Common myeloid progenitor, CD34-positive (primary cell): ENCODE measurements at regions not wholly inside any gene's neighbourhood (a gene's known extent, or its start where the extent isn't known, plus 50 kb on each side); places are given as distances from the start of the nearest gene placed in this dataset.

Experiments used
- CTCF ChIA-PET: fragments of 350-600 bp; sonication (Branson Sonifier 250); formaldehyde crosslinking; loops from one replicate; lab custom pipeline; 2021; ENCODE audit warnings: antibody characterized with exemption; lab: Charles Lee
- POLR2A ChIA-PET: fragments of 350-600 bp; sonication (Branson Sonifier 250); formaldehyde crosslinking; loops from one replicate; lab custom pipeline; 2021; ENCODE audit warnings: antibody characterized with exemption; lab: Charles Lee
- DNase-seq, 3 donors: peaks; one replicate each; pipeline versions ENCODE4 v3.0.0 to v3.0.0-alpha.2; 2013
- H3K27ac ChIP-seq, 2 experiments: 1 replicate in 1 of 2; 2 replicates in 1 of 2; pipeline ENCODE4 v1.7.0; 2013; ENCODE audit warnings: inconsistent platforms in 2 of 2, low read length in 2 of 2, mild to moderate bottlenecking in 2 of 2, low read depth in 1 of 2, moderate library complexity in 1 of 2; ENCODE audit not compliant: severe bottlenecking in 2 of 2, insufficient read depth in 1 of 2, poor library complexity in 1 of 2
- H3K27me3 ChIP-seq, 5 experiments: replicated peaks in 2 of 5; 1 replicate in 3 of 5; 2 replicates in 2 of 5; pipeline versions ENCODE4 v1.6.1 to v1.7.0; 2013; ENCODE audit warnings: low read length in 4 of 5, mild to moderate bottlenecking in 2 of 5, moderate library complexity in 2 of 5, inconsistent platforms in 1 of 5; ENCODE audit not compliant: insufficient read depth in 5 of 5, control insufficient read depth in 4 of 5
- H3K36me3 ChIP-seq, 4 experiments: 1 replicate in 2 of 4; 2 replicates in 2 of 4; pipeline versions ENCODE4 v1.6.1 to v1.7.0; 2013; ENCODE audit warnings: low read length in 3 of 4, control low read depth in 1 of 4, mild to moderate bottlenecking in 1 of 4; ENCODE audit not compliant: control insufficient read depth in 4 of 4, insufficient read depth in 4 of 4
- H3K4me1 ChIP-seq, 4 experiments: 1 replicate in 3 of 4; 2 replicates in 1 of 4; pipeline versions ENCODE4 v1.6.1 to v1.7.1; 2013; ENCODE audit warnings: low read length in 3 of 4, mild to moderate bottlenecking in 3 of 4, control low read depth in 1 of 4, inconsistent platforms in 1 of 4, moderate library complexity in 1 of 4; ENCODE audit not compliant: control insufficient read depth in 4 of 4, insufficient read depth in 4 of 4; ENCODE audit errors: control extremely low read depth in 1 of 4
- H3K4me3 ChIP-seq, 7 experiments: 1 replicate in 4 of 7; 2 replicates in 3 of 7; pipeline versions ENCODE4 v1.5.1 to v1.7.0; 2013; ENCODE audit warnings: mild to moderate bottlenecking in 7 of 7, low read length in 6 of 7, moderate library complexity in 6 of 7, inconsistent platforms in 2 of 7, low read depth in 2 of 7, control low read depth in 1 of 7; ENCODE audit not compliant: insufficient read depth in 4 of 7, control insufficient read depth in 1 of 7; ENCODE audit errors: extremely low read depth in 1 of 7
- H3K9me3 ChIP-seq, 5 experiments: 1 replicate in 4 of 5; 2 replicates in 1 of 5; pipeline versions ENCODE4 v1.6.1 to v1.7.1; 2013; ENCODE audit warnings: low read length in 4 of 5, mild to moderate bottlenecking in 2 of 5, inconsistent platforms in 1 of 5, low read depth in 1 of 5, moderate library complexity in 1 of 5; ENCODE audit not compliant: control insufficient read depth in 4 of 5, insufficient read depth in 2 of 5; ENCODE audit errors: control extremely low read depth in 1 of 5
- WGBS: methylation state at CpG from one replicate; pipeline ENCODE4 v1.1.5; 2013; ENCODE audit not compliant: insufficient coverage; 5-methylcytosine and 5-hydroxymethylcytosine counted together

DNA sequence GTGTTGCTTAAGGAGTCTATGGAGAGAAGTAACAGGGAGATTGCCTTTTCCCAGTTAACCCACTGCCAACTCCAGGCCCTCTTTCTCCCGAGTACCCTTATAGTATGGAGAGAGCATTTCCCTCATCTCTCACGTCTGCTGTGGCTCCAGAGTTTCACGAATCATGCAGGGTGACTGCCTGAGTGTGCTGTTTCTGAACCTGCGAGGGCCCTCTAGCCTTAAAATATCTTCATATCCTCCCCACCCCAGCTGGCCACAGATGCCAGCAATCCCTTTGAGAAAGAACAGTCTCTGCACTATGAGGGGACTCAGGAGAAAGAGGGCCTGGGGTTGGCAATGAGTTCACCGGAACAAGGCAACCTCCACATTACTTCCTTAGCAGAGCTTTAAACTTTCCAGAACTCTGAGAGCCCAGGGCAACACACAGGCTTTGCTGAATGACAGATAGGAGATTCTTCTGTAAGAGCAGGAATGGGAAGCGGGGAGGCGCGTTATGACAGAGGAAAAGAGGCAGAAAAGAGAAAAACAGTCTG lies 81.6 kb upstream of the ANKH start:
- Histone ChIP-seq H3K9me3 (peaks cover 0 to 5% (median 0%) of the 10 kb centered on the region in 5 experiments), H3K27me3 (peaks cover 0 to 1% (median 0%) of the 10 kb centered on the region in 5 experiments), H3K4me1 (no peaks in the 10 kb centered on the region), H3K27ac (no peak overlapping the region), H3K4me3 (no peak overlapping the region), H3K36me3 (no peaks in the 10 kb centered on the region)
- WGBS: 93% methylated on average over 6 of the region's 8 CpGs
- POLR2A ChIA-PET: no interaction called here
- CTCF ChIA-PET: interaction anchor here (1.6 to 10.2 kb wide), 2 partner anchors 12 to 50 kb away, joined by 6 to 91 read pairs; no protein-coding TSS in a partner anchor
- no peak for DNase-seq

DNA sequence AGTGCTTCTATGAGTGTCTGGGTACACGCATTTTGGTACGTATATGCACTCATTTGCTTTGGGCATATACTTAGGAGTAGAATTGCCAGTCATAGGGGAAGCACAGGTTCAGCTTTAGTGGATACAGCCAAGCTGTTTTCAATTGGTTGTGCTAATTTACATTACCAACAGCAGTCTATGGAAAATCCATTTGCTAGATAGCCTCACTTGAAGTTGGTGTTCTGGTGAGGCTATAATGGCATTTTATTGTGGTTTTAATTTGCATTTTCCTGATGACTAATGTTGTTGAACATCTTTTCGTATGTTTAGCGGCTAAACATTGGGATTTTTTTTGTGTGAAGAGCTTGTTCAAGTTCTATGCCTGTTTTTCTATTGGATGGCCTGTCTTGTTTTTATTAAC lies 76.8 kb upstream of the ANKH start:
- POLR2A ChIA-PET: no interaction called here
- Histone ChIP-seq H3K27me3 (peaks cover 0 to 2% (median 0%) of the 10 kb centered on the region in 5 experiments), H3K27ac (no peak overlapping the region), H3K9me3 (peaks cover 0 to 5% (median 0%) of the 10 kb centered on the region in 5 experiments), H3K4me1 (peaks cover 0 to 4% (median 0%) of the 10 kb centered on the region in 4 experiments), H3K4me3 (no peak overlapping the region), H3K36me3 (no peaks in the 10 kb centered on the region)
- CTCF ChIA-PET: interaction anchor here (1.1 to 10.2 kb wide), 3 partner anchors 9 to 222 kb away, joined by 4 to 91 read pairs (median 4); no protein-coding TSS in a partner anchor
- WGBS: 100% methylated on average over 2 of the region's 4 CpGs
- no peak for DNase-seq

DNA sequence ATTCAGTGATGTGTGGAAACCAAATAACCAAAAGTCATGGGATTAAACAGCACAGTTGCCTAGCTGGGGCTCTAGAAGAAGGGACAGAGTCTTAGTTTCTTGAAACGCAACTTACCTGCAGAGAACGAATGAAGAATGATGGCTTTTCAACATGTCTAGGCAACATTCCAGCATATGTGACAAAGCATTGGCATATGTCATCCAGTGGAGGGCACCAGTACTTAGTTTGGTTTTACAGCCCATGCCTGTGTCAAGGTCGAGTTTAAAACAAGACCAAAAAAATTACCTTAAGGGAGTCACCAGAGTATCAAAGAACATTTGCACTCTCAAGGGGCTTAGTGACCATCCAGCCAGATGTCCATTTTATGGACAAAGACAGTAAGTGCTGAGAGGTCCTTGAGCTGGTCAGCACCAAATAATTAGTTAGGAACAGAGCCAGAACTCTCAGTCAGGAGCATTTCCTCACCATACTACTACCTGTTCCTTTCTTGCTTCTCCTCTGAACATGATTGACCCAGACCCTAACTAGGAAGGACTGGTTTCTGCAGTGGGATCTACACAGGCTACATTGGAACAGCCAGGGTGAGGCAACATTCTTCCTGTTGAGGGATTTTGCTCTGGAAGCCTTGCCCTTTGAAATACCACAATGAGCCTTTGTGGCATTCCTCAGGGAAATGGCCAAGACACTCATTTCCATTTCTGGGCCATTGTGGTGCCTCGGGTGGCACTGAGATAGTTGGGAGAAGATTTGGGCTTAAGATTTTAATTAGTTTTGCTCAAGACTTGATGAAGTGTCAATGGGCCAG lies 75.4 kb upstream of the ANKH start:
- POLR2A ChIA-PET: no interaction called here
- Histone ChIP-seq H3K36me3 (no peaks in the 10 kb centered on the region), H3K4me3 (no peak overlapping the region), H3K27ac (no peak overlapping the region), H3K9me3 (peaks cover 0 to 5% (median 0%) of the 10 kb centered on the region in 5 experiments), H3K27me3 (peaks cover 0 to 2% (median 0%) of the 10 kb centered on the region in 5 experiments), H3K4me1 (peaks cover 0 to 4% (median 0%) of the 10 kb centered on the region in 4 experiments)
- peak; percentile 66 to 80 (median 73) for DNase-seq
- CTCF ChIA-PET: interaction anchor here (1.0 to 10.2 kb wide), 9 partner anchors 9 to 261 kb away, joined by 3 to 91 read pairs (median 3); no protein-coding TSS in a partner anchor
- 0% methylated on average over 3 of the region's 4 CpGs for WGBS

DNA sequence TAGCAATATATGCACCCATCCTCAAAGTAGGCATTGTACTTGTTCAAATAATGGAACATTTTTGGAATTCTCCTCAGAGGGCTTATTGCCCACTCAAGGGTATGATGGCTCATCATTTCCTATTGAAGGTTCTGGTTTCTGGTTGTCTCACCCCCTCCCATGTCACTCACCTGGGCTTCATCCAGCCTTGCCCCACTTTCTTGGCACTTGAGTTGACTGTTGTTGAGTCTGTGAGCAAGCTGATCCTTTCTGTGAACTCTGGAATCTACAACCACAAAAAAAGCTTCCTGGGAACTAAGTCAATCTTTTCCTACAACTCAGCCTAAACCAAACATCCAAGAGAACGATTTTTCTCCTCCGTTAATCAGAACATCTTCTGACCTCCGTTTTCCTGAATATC lies 73.9 kb upstream of the ANKH start:
- H3K4me3 ChIP-seq: no peak overlapping the region
- WGBS: 100% methylated on average over 3 of the region's 3 CpGs
- H3K27ac ChIP-seq: no peak overlapping the region
- peaks cover 0 to 4% (median 0%) of the 10 kb centered on the region in 4 experiments for H3K4me1 ChIP-seq
- H3K27me3 ChIP-seq: peaks cover 0 to 2% (median 0%) of the 10 kb centered on the region in 5 experiments
- H3K9me3 ChIP-seq: peaks cover 0 to 5% (median 0%) of the 10 kb centered on the region in 5 experiments
- ChIA-PET POLR2A (no interaction called here), CTCF (interaction anchor here (1.2 to 10.2 kb wide), 2 partner anchors 57 to 69 kb away, joined by 7 to 91 read pairs; no protein-coding TSS in a partner anchor)
- DNase-seq: no peak
- H3K36me3 ChIP-seq: no peaks in the 10 kb centered on the region

DNA sequence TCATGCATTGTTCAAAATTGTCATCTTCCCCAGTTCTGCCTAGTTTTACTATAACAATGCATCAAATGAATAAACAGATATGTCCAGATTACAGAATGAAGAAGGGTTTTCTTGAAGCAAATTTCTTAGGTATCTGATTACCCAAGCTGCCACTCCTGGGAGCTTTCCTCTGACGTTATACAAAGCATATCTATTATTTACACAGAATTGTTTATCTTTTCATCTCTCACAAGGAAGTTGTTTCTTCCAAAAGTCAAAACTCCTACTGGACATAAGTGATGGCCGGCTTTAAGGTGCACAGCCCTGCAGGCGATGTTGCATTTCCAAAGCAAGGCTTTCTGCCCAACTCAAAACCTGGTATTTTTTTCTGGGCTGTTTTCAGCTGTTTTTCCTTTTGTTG lies 73.4 kb upstream of the ANKH start:
- CTCF ChIA-PET: interaction anchor here (1.2 to 10.2 kb wide), 2 partner anchors 58 to 70 kb away, joined by 7 to 91 read pairs; no protein-coding TSS in a partner anchor
- Histone ChIP-seq H3K4me3 (no peak overlapping the region), H3K4me1 (peaks cover 0 to 4% (median 0%) of the 10 kb centered on the region in 4 experiments), H3K36me3 (no peaks in the 10 kb centered on the region), H3K27ac (no peak overlapping the region), H3K9me3 (peaks cover 0 to 5% (median 0%) of the 10 kb centered on the region in 5 experiments), H3K27me3 (peaks cover 0 to 2% (median 0%) of the 10 kb centered on the region in 5 experiments)
- POLR2A ChIA-PET: no interaction called here
- WGBS: 50% methylated on average over 1 of the region's 3 CpGs
- DNase-seq: no peak

DNA sequence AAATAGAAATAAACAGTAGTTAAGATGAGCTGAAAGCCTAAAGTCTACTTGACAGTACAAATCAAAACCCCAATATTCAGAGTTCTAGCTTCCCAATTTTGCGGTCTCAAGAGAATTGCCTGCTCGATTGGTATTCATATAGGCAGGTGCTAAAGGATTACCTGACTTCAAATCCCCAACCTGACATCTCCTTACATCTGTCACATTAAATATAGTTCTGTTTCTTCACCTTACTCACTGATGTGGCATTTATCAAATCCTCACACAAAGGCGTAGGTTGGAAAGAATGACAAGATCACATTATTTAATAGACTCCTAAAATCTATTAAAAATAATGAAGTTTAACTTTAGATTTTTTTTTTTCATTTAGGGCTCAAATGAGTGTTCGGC lies 72.8 kb upstream of the ANKH start:
- H3K4me3 ChIP-seq: no peak overlapping the region
- WGBS: 100% methylated on average over 2 of the region's 4 CpGs
- peaks cover 0 to 2% (median 0%) of the 10 kb centered on the region in 5 experiments for H3K27me3 ChIP-seq
- H3K9me3 ChIP-seq: no peaks in the 10 kb centered on the region
- no peak for DNase-seq
- POLR2A ChIA-PET: interaction anchor here (0.6 kb wide), 1 partner anchor 16 kb away, joined by 4 read pairs; no protein-coding TSS in a partner anchor
- H3K4me1 ChIP-seq: peaks cover 0 to 4% (median 0%) of the 10 kb centered on the region in 4 experiments
- H3K27ac ChIP-seq: no peak overlapping the region
- no peaks in the 10 kb centered on the region for H3K36me3 ChIP-seq
- CTCF ChIA-PET: interaction anchor here (0.8 to 10.2 kb wide), 3 partner anchors 13 to 70 kb away, joined by 3 to 91 read pairs (median 7); no protein-coding TSS in a partner anchor
